ENCODE measurements at regions not wholly inside any gene's neighbourhood (a gene's known extent, or its start where the extent isn't known, plus 50 kb on each side); places are given as distances from the start of the nearest gene placed in this dataset.

GRCh38 chr17:63338272-63338671 is 107.8 kb downstream of the CYB561 start:
- DNase-seq = no peak
- Mint-ChIP-seq H3K4me3 (no peak overlapping the region), H3K36me3 (ENCODE audit: insufficient read depth) (peaks cover 11% of the 10 kb centered on the region), H3K9me3 (no peaks in the 10 kb centered on the region), H3K27me3 (ENCODE audit: low read depth) (no peaks in the 10 kb centered on the region), H3K4me1 (ENCODE audit: low read depth) (no peaks in the 10 kb centered on the region)
- ATAC-seq = no peak

DNA sequence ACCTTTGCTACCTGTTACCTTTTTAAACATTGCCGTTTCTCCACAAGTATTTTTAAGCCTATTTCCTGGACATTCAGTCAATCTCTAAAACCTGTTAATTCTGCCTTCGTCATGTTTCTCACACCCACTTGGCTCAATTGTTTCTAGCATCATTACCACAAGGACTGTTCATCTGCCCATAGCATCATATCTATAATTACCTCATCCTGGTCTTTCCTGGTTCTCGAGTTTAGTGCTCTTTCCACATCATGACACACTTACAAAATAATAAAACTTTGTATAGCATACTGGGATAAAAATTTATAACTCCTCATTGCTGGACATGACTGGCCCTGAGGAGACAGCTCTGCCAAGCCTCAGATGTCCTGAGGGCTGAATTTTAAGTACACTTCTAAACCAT is 104.8 kb downstream of the CYB561 start:
- ATAC-seq (no peak), DNase-seq (no peak)
- Mint-ChIP-seq H3K36me3 (ENCODE audit: insufficient read depth) (peaks cover 19% of the 10 kb centered on the region), H3K27me3 (ENCODE audit: low read depth) (no peaks in the 10 kb centered on the region), H3K4me3 (no peak overlapping the region), H3K9me3 (no peaks in the 10 kb centered on the region), H3K4me1 (ENCODE audit: low read depth) (no peaks in the 10 kb centered on the region)

- Mint-ChIP-seq H3K4me3 (no peak overlapping the region), H3K27me3 (ENCODE audit: low read depth) (no peaks in the 10 kb centered on the region), H3K4me1 (ENCODE audit: low read depth) (no peaks in the 10 kb centered on the region), H3K36me3 (ENCODE audit: insufficient read depth) (peaks cover 20% of the 10 kb centered on the region), H3K9me3 (no peaks in the 10 kb centered on the region)
- DNase-seq (no peak), ATAC-seq (no peak)
Observed at GRCh38 chr17:63344383-63344782, 101.7 kb downstream of the CYB561 start.

- peaks cover 20% of the 10 kb centered on the region for H3K36me3 Mint-ChIP-seq (ENCODE audit: insufficient read depth)
- H3K27me3 Mint-ChIP-seq (ENCODE audit: low read depth) = no peaks in the 10 kb centered on the region
- no peaks in the 10 kb centered on the region for H3K9me3 Mint-ChIP-seq
- H3K4me1 Mint-ChIP-seq (ENCODE audit: low read depth) = no peaks in the 10 kb centered on the region
- no peak for ATAC-seq
- no peak overlapping the region for H3K4me3 Mint-ChIP-seq
- DNase-seq = no peak
Observed at GRCh38 chr17:63345611-63346010, 100.5 kb downstream of the CYB561 start.

DNA sequence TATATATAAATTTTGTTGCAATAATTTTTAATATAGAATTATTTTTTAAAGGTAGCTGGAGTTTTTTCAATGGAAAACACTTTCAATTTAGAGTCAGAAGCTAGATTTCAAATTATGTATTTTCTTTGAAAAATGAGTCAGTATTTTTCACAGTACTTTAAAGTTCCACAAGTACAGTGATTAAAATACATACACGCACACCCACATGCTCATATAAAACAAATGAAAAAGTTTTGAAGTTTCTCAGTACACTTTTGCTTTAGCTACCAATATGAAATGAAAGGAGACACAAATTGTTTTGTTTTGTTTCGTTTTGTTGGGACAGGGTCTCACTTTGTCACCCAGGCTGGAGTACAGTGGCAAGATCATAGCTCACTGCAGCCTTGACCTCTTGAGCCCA is 98.6 kb downstream of the CYB561 start:
- Mint-ChIP-seq H3K4me3 (no peak overlapping the region), H3K36me3 (ENCODE audit: insufficient read depth) (peaks cover 16% of the 10 kb centered on the region), H3K4me1 (ENCODE audit: low read depth) (no peaks in the 10 kb centered on the region), H3K27me3 (ENCODE audit: low read depth) (no peaks in the 10 kb centered on the region), H3K9me3 (no peaks in the 10 kb centered on the region)
- no peak for DNase-seq
- no peak for ATAC-seq

DNA sequence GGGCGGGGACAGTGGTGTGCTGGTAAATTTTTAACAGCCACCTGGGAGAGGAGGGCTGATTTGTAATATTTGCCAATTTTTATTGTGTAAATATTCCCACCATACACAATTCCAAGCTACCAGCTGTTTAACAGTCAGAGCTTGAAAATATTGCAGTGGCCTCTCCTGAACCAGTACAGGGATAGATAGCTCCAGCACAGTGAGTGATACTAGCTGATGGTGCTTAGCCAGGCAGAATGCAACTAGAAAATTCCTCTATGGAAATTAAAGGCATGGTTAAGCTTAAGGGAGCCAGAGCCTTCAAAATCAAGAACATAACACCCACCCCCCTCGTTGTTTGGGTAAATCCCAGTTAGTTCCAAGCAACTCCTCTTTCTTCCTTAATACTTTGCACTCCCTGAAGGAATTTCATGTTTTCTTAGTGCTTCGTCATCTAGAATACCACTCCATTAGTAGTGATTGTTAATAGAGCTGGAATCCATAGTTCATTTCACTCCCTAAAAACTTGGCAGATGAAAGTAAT is 96.6 kb downstream of the CYB561 start:
- ATAC-seq = no peak
- Mint-ChIP-seq H3K4me3 (no peak overlapping the region), H3K36me3 (ENCODE audit: insufficient read depth) (peaks cover 9% of the 10 kb centered on the region), H3K4me1 (ENCODE audit: low read depth) (no peaks in the 10 kb centered on the region), H3K27me3 (ENCODE audit: low read depth) (no peaks in the 10 kb centered on the region), H3K9me3 (no peaks in the 10 kb centered on the region)
- DNase-seq = no peak

DNA sequence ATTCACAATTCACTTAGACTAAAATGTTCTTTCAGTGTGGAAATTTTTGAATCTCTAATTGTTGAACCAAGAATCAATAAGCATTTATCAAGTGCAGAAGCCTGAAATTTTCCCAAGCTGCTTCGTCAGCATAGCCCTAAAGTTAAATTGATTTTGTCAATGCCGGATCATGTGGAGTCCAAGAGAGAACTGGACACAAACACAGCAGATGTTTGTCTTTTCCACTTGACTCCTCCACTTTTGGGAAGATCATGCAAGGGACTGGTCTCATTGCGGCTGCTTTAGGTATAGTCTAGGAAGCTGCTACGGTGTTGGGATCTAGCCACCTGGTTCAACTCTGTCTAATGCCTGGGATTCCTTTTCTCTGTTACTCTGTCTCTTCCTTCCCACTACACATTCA is 95.7 kb downstream of the CYB561 start:
- Mint-ChIP-seq H3K27me3 (ENCODE audit: low read depth) (no peaks in the 10 kb centered on the region), H3K4me1 (ENCODE audit: low read depth) (no peaks in the 10 kb centered on the region), H3K9me3 (no peaks in the 10 kb centered on the region), H3K4me3 (no peak overlapping the region), H3K36me3 (ENCODE audit: insufficient read depth) (peaks cover 6% of the 10 kb centered on the region)
- no peak for ATAC-seq
- DNase-seq = no peak

- DNase-seq (no peak), ATAC-seq (no peak)
- Mint-ChIP-seq H3K9me3 (no peaks in the 10 kb centered on the region), H3K4me1 (ENCODE audit: low read depth) (no peaks in the 10 kb centered on the region), H3K4me3 (no peak overlapping the region), H3K27me3 (ENCODE audit: low read depth) (no peaks in the 10 kb centered on the region), H3K36me3 (ENCODE audit: insufficient read depth) (peaks cover 3% of the 10 kb centered on the region)
Observed at GRCh38 chr17:63354256-63354655, 91.8 kb downstream of the CYB561 start.

DNA sequence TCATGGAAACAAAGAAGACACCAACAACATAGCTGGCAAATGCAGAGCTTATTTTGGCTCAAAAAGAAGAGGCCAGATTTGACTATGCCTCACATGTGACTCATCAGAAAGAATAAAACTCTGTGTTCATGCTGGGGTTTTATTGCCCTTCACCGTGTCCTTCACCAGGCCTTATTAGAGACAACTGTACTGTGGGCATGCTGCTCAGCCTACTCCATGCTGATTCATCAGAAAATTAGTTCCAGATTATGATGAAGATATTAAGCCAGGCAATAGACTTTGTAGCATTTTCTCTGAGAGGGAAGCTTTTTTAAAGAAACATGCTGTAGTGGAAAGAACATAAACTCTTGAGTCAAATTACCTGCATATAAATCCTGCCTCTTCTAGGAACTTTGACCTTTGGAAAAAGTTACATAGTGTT is 89.8 kb downstream of the CYB561 start:
- H3K27me3 Mint-ChIP-seq (ENCODE audit: low read depth) = no peaks in the 10 kb centered on the region
- no peak for ATAC-seq

DNA sequence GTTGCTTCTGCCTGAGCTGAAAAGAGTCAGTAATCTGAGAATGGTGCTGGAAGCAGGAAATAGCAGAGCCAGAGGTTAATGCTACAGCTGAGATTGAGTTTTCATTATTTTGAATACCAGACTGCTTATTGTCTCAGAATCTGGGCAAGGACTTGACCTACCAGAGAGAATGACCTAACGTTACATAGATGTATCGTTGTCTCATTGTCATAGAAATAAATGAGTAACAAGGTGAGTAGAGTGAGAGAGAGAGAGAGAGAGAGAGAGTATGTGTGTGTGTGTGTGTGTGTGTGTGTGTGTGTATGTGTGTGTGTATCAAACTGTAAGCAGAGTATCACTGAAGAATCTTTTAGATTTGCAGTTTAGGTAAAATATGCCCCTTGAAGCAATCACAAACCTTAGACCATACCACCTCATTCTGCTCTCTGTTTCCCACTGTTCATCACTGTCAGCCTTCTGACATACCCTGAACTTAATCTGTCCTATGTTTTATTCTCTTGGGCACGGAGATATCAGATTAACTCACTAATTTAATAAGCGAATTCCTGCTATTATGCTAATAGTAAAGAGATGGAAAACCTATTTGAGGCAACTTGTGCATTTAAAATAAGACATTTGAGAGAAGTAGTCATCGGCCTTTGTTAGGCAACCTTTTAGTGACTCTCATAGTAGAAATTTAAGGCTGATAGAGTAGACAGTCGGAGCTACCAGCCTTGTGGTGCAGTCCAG is 87.8 kb downstream of the CYB561 start:
- H3K9me3 Mint-ChIP-seq = no peaks in the 10 kb centered on the region
- ATAC-seq = no peak

More for the DNA sequence above, 89.8 kb downstream of the CYB561 start:
- Mint-ChIP-seq H3K36me3 (ENCODE audit: insufficient read depth) (peaks cover 3% of the 10 kb centered on the region), H3K9me3 (no peaks in the 10 kb centered on the region), H3K4me3 (no peak overlapping the region), H3K4me1 (ENCODE audit: low read depth) (no peaks in the 10 kb centered on the region)
- DNase-seq = no peak

DNA sequence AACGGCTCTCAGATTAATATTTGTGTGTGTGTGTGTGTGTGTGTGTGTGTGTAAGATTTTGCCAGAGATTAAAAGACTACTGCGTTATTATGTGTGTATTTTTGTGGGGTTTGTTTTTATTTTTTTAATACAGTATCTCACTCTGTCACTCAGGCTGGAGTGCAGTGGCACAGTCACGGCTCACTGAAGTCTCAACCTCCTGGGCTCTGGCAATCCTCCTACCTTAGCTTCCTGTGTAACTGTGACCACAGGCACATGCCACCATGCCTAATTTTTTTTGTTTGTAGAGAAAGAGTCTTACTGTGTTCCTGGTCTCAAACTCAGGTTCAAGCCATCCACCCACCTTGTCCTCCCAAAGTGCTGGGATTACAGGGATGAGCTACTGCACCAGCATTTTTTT is 87.2 kb downstream of the CYB561 start:
- no peaks in the 10 kb centered on the region for H3K9me3 Mint-ChIP-seq

More for the DNA sequence above, 87.8 kb downstream of the CYB561 start:
- Mint-ChIP-seq H3K27me3 (ENCODE audit: low read depth) (no peaks in the 10 kb centered on the region), H3K36me3 (ENCODE audit: insufficient read depth) (no peaks in the 10 kb centered on the region), H3K4me3 (no peak overlapping the region), H3K4me1 (ENCODE audit: low read depth) (no peaks in the 10 kb centered on the region)
- no peak for DNase-seq

DNA sequence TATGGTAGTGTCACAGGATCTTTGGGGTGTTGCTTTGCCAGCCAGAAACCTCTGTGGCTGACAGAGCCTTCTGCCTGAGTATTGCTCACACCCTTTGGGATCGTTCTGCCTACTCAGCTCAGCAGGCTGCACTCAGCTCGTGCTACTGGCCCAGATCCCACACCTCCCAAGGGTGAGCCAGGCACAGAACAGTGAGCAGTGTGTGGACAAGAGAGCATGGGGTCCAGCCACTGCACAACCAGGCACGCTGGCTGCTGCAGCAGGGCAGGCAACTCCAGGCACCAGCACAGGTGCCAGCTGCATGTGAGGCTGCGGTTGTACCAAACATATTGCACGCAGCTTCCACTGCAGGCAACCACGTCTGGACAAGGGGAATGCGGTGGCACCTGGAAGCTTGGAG is 84.9 kb downstream of the CYB561 start:
- H3K9me3 Mint-ChIP-seq = no peaks in the 10 kb centered on the region
- no peaks in the 10 kb centered on the region for H3K27me3 Mint-ChIP-seq (ENCODE audit: low read depth)
- DNase-seq = no peak
- ATAC-seq = no peak
- H3K4me1 Mint-ChIP-seq (ENCODE audit: low read depth) = no peaks in the 10 kb centered on the region
- no peak overlapping the region for H3K4me3 Mint-ChIP-seq
- H3K36me3 Mint-ChIP-seq (ENCODE audit: insufficient read depth) = peaks cover 7% of the 10 kb centered on the region

More for the DNA sequence above, 87.2 kb downstream of the CYB561 start:
- DNase-seq (no peak), ATAC-seq (no peak)
- Mint-ChIP-seq H3K36me3 (ENCODE audit: insufficient read depth) (no peaks in the 10 kb centered on the region), H3K4me1 (ENCODE audit: low read depth) (no peaks in the 10 kb centered on the region), H3K4me3 (no peak overlapping the region), H3K27me3 (ENCODE audit: low read depth) (no peaks in the 10 kb centered on the region)

GRCh38 chr17:63362115-63362514 is 84.0 kb downstream of the CYB561 start:
- Mint-ChIP-seq H3K36me3 (ENCODE audit: insufficient read depth) (peaks cover 7% of the 10 kb centered on the region), H3K9me3 (no peaks in the 10 kb centered on the region), H3K4me1 (ENCODE audit: low read depth) (no peaks in the 10 kb centered on the region), H3K4me3 (no peak overlapping the region), H3K27me3 (ENCODE audit: low read depth) (no peaks in the 10 kb centered on the region)
- ATAC-seq = no peak
- DNase-seq = no peak

- no peak for DNase-seq
- Mint-ChIP-seq H3K4me3 (no peak overlapping the region), H3K27me3 (ENCODE audit: low read depth) (no peaks in the 10 kb centered on the region), H3K4me1 (ENCODE audit: low read depth) (no peaks in the 10 kb centered on the region), H3K36me3 (ENCODE audit: insufficient read depth) (peaks cover 7% of the 10 kb centered on the region), H3K9me3 (no peaks in the 10 kb centered on the region)
- ATAC-seq = no peak
Observed at GRCh38 chr17:63364387-63364786, 81.7 kb downstream of the CYB561 start.

GRCh38 chr17:63364944-63365343 is 81.2 kb downstream of the CYB561 start:
- peaks cover 7% of the 10 kb centered on the region for H3K36me3 Mint-ChIP-seq (ENCODE audit: insufficient read depth)
- H3K4me3 Mint-ChIP-seq = no peak overlapping the region
- no peaks in the 10 kb centered on the region for H3K4me1 Mint-ChIP-seq (ENCODE audit: low read depth)
- H3K27me3 Mint-ChIP-seq (ENCODE audit: low read depth) = no peaks in the 10 kb centered on the region
- no peaks in the 10 kb centered on the region for H3K9me3 Mint-ChIP-seq
- DNase-seq (no peak), ATAC-seq (no peak)

Measured in activated T-cell treated with anti-CD3 and anti-CD28 coated beads, Interleukin-2, amount 50 U/mL, for 4 hours (primary cell).